CD4-positive, alpha-beta T cell (primary cell): ENCODE measurements at regions not wholly inside any gene's neighbourhood (a gene's known extent, or its start where the extent isn't known, plus 50 kb on each side); places are given as distances from the start of the nearest gene placed in this dataset.
"Not testable (repeated sequence)": the region's sequence is repeated elsewhere in the genome, so short reads cannot be mapped to it uniquely, and the experiment has no call there.

Source experiments
- ATAC-seq: fragments of 200-7000 bp; cut with Tn5 transposase; one replicate; pipeline ENCODE4 v1.10.0; 2022; ENCODE audit warnings: mild to moderate bottlenecking; ENCODE audit not compliant: poor library complexity
- CTCF ChIA-PET: fragments of 350-600 bp; sonication (Branson Sonifier 250); formaldehyde crosslinking; loops from one replicate; lab custom pipeline; 2021; ENCODE audit warnings: antibody characterized with exemption, inconsistent platforms; lab: Charles Lee
- POLR2A ChIA-PET: fragments of 350-600 bp; sonication (Branson Sonifier 250); formaldehyde crosslinking; loops from one replicate; lab custom pipeline; 2021; ENCODE audit warnings: antibody characterized with exemption, inconsistent platforms; lab: Charles Lee
- DNase-seq, 14 experiments: peaks; one replicate each; pipeline ENCODE4 v3.0.0-alpha.2; 2013 to 2020; ENCODE audit warnings: mixed read lengths in 2 of 14
- H3K27ac ChIP-seq, 2 donors: one replicate each; pipeline versions ENCODE4 v1.5.1 to v1.7.0; 2013; ENCODE audit warnings: low read length in 2 of 2, low read depth in 1 of 2, mild to moderate bottlenecking in 1 of 2
- H3K27me3 ChIP-seq, 2 experiments: 1 replicate in 1 of 2; 2 replicates in 1 of 2; pipeline versions ENCODE4 v1.6.1 to v1.7.0; 2013; ENCODE audit warnings: low read length in 2 of 2, control low read depth in 1 of 2, mild to moderate bottlenecking in 1 of 2, moderate library complexity in 1 of 2; ENCODE audit not compliant: insufficient read depth in 2 of 2, control insufficient read depth in 1 of 2
- H3K36me3 ChIP-seq: one replicate; pipeline ENCODE4 v1.6.1; 2013; ENCODE audit warnings: low read length, control low read depth; ENCODE audit not compliant: insufficient read depth
- H3K4me1 ChIP-seq: one replicate; pipeline ENCODE4 v1.6.1; 2013; ENCODE audit warnings: low read length, control low read depth; ENCODE audit not compliant: insufficient read depth
- H3K4me3 ChIP-seq: one replicate; pipeline ENCODE4 v1.5.1; 2013; ENCODE audit warnings: mild to moderate bottlenecking, low read length, moderate library complexity
- H3K9me3 ChIP-seq, 2 experiments: 1 replicate in 1 of 2; 2 replicates in 1 of 2; pipeline versions ENCODE4 v1.6.1 to v1.7.0; 2013; ENCODE audit warnings: low read length in 2 of 2, mild to moderate bottlenecking in 2 of 2, control low read depth in 1 of 2, moderate library complexity in 1 of 2; ENCODE audit not compliant: control insufficient read depth in 1 of 2, insufficient read depth in 1 of 2
- H3K27ac Mint-ChIP-seq: one replicate; pipeline ENCODE4 v1.8.0; 2020; ENCODE audit warnings: mixed read lengths
- H3K27me3 Mint-ChIP-seq: one replicate; pipeline ENCODE4 v1.8.0; 2021; ENCODE audit warnings: mixed read lengths
- H3K36me3 Mint-ChIP-seq: one replicate; pipeline ENCODE4 v1.8.0; 2021; ENCODE audit warnings: low read depth, mixed read lengths
- H3K4me1 Mint-ChIP-seq: one replicate; pipeline ENCODE4 v1.8.0; 2021; ENCODE audit warnings: low read depth, mixed read lengths
- H3K4me3 Mint-ChIP-seq: one replicate; pipeline ENCODE4 v1.8.0; 2020; ENCODE audit warnings: mild to moderate bottlenecking, mixed read lengths
- H3K9me3 Mint-ChIP-seq: one replicate; pipeline ENCODE4 v1.8.0; 2020; ENCODE audit warnings: mixed read lengths
- intact Hi-C, 2 experiments: fragments of 100-400 bp; cut with DNase I in 1 of 2; cut with micrococcal nuclease in 1 of 2; formaldehyde crosslinking; loops; one replicate each; pipeline versions ENCODE4 v1.15.1 to v1.9.0; 2023 to 2025; cut with DNase I, micrococcal nuclease
- TF ChIP-seq, protein P1 (sequence below): fragments of 200-600 bp; IDR thresholded peaks from one replicate; pipeline ENCODE4 v1.8.0; 2022; ENCODE audit warnings: antibody characterized with exemption, mild to moderate bottlenecking

DNA sequence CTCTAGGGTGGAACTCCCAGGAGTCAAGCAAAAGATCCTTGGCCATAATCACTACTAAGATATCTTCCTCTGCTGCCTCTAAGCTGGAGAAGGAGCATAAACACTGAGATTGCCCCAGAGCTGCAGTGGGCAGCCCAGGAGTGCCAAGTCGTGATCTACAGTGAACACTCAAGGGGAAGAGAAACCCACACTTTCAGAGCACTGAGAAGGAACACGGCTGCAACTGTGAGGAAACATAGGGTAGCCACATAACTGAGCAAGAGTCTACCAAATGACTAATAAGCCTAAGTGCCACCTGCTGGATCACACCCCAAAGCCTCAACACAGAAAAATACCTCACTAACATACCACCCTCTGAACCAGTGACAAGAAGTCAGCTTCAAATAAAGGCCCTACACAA lies 79.6 kb upstream of the RAB12 start:
- Mint-ChIP-seq H3K27ac (no peak overlapping the region), H3K9me3 (peaks cover 22% of the 10 kb centered on the region), H3K4me3 (no peak overlapping the region), H3K36me3 (no peaks in the 10 kb centered on the region), H3K4me1 (no peaks in the 10 kb centered on the region), H3K27me3 (peaks cover 34% of the 10 kb centered on the region)
- TF ChIP-seq, protein P1, sequence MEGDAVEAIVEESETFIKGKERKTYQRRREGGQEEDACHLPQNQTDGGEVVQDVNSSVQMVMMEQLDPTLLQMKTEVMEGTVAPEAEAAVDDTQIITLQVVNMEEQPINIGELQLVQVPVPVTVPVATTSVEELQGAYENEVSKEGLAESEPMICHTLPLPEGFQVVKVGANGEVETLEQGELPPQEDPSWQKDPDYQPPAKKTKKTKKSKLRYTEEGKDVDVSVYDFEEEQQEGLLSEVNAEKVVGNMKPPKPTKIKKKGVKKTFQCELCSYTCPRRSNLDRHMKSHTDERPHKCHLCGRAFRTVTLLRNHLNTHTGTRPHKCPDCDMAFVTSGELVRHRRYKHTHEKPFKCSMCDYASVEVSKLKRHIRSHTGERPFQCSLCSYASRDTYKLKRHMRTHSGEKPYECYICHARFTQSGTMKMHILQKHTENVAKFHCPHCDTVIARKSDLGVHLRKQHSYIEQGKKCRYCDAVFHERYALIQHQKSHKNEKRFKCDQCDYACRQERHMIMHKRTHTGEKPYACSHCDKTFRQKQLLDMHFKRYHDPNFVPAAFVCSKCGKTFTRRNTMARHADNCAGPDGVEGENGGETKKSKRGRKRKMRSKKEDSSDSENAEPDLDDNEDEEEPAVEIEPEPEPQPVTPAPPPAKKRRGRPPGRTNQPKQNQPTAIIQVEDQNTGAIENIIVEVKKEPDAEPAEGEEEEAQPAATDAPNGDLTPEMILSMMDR: no peak
- POLR2A ChIA-PET: no interaction called here
- ATAC-seq (no peak), DNase-seq (peak in 2 of 14 experiments; percentile 3 to 7)
- Histone ChIP-seq H3K36me3 (no peaks in the 10 kb centered on the region), H3K4me1 (no peaks in the 10 kb centered on the region), H3K4me3 (no peak overlapping the region), H3K27ac (no peak overlapping the region), H3K27me3 (peaks cover 10 to 15% of the 10 kb centered on the region in 2 experiments), H3K9me3 (peaks cover 19 to 21% of the 10 kb centered on the region in 2 experiments)
- intact Hi-C loops: no loop called here
- CTCF ChIA-PET: no interaction called here

GRCh38 chr18:8531084-8531483 lies 78.2 kb upstream of the RAB12 start:
- H3K9me3 ChIP-seq: peaks cover 15 to 21% of the 10 kb centered on the region in 2 experiments
- H3K4me3 Mint-ChIP-seq, H3K27ac Mint-ChIP-seq, H3K4me1 ChIP-seq, DNase-seq, H3K4me3 ChIP-seq, H3K4me1 Mint-ChIP-seq, POLR2A ChIA-PET, ATAC-seq, H3K36me3 Mint-ChIP-seq, H3K27me3 ChIP-seq, CTCF ChIA-PET, H3K36me3 ChIP-seq, intact Hi-C loops, H3K27ac ChIP-seq: not testable (repeated sequence)
- Mint-ChIP-seq H3K9me3 (peaks cover 22% of the 10 kb centered on the region), H3K27me3 (peaks cover 21% of the 10 kb centered on the region)

GRCh38 chr18:8536231-8536630 lies 73.0 kb upstream of the RAB12 start:
- intact Hi-C loops: no loop called here
- no peak overlapping the region for H3K4me3 Mint-ChIP-seq
- H3K27me3 ChIP-seq: no peaks in the 10 kb centered on the region
- H3K9me3 Mint-ChIP-seq: peaks cover 15% of the 10 kb centered on the region
- H3K4me1 Mint-ChIP-seq: no peaks in the 10 kb centered on the region
- no peak overlapping the region for H3K4me3 ChIP-seq
- H3K36me3 ChIP-seq: no peaks in the 10 kb centered on the region
- CTCF ChIA-PET: no interaction called here
- H3K27me3 Mint-ChIP-seq: no peaks in the 10 kb centered on the region
- TF ChIP-seq, protein P1: no peak
- POLR2A ChIA-PET: no interaction called here
- DNase-seq: no peak
- no peak overlapping the region for H3K27ac Mint-ChIP-seq
- no peaks in the 10 kb centered on the region for H3K4me1 ChIP-seq
- no peak overlapping the region for H3K27ac ChIP-seq
- no peak for ATAC-seq
- no peaks in the 10 kb centered on the region for H3K36me3 Mint-ChIP-seq
- peaks cover 4 to 8% of the 10 kb centered on the region in 2 experiments for H3K9me3 ChIP-seq

DNA sequence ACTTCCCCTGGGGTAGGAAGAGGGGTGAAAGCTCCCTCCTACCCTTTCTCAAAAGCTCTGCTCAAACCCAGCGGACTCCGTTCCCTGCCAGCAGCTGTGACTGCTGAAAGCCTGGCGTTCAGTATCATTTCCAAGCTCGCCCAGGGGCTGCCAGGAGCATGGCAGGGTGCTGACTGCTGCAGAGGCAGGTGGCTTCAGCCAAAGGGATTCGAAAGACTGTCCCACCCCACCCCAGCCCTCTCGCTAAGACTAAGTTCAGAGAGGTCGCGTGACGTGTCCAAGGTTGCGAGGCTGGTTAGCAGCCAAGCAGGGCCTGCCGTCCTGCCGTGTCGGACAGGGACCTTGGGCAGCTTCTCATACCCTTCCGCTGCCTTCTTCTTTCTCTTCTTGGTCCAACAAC lies 72.3 kb upstream of the RAB12 start:
- intact Hi-C loops: no loop called here
- H3K4me3 ChIP-seq: no peak overlapping the region
- POLR2A ChIA-PET: no interaction called here
- CTCF ChIA-PET: no interaction called here
- no peak overlapping the region for H3K27ac ChIP-seq
- Mint-ChIP-seq H3K9me3 (peaks cover 9% of the 10 kb centered on the region), H3K27ac (no peak overlapping the region), H3K36me3 (no peaks in the 10 kb centered on the region), H3K4me1 (no peaks in the 10 kb centered on the region), H3K4me3 (no peak overlapping the region), H3K27me3 (no peaks in the 10 kb centered on the region)
- H3K36me3 ChIP-seq: no peaks in the 10 kb centered on the region
- H3K4me1 ChIP-seq: no peaks in the 10 kb centered on the region
- DNase-seq: no peak
- peaks cover 4 to 8% of the 10 kb centered on the region in 2 experiments for H3K9me3 ChIP-seq
- ATAC-seq: no peak
- TF ChIP-seq, protein P1: no peak
- no peaks in the 10 kb centered on the region for H3K27me3 ChIP-seq
